AG04449 (cell line): ENCODE measurements at regions not wholly inside any gene's neighbourhood (a gene's known extent, or its start where the extent isn't known, plus 50 kb on each side); places are given as distances from the start of the nearest gene placed in this dataset.
"Not testable (repeated sequence)": the region's sequence is repeated elsewhere in the genome, so short reads cannot be mapped to it uniquely, and the experiment has no call there.

Experiments
- CTCF ChIA-PET: fragments of 350-600 bp; formaldehyde crosslinking; extraction: SDS; loops from one replicate; lab custom pipeline; 2021; ENCODE audit warnings: antibody characterized with exemption; lab: Yijun Ruan, JAX
- POLR2A ChIA-PET: fragments of 400-600, 350-600 bp; formaldehyde crosslinking; extraction: SDS; loops from one replicate; lab custom pipeline; 2020; ENCODE audit warnings: antibody characterized with exemption, inconsistent platforms; lab: Yijun Ruan, JAX
- DNase-seq: peaks from one replicate; pipeline ENCODE4 v3.0.0-alpha.2; 2010; ENCODE audit warnings: low read depth, low spot score
- H3K4me3 ChIP-seq: 2 replicates; pipeline ENCODE4 v1.5.1; 2011; ENCODE audit warnings: low read depth, mild to moderate bottlenecking, control low read depth, low read length
- TF ChIP-seq, protein P1 (sequence below): IDR thresholded peaks from one replicate; pipeline ENCODE4 v1.5.1; 2011; ENCODE audit warnings: mild to moderate bottlenecking, moderate library complexity, low read length, control low read depth, inconsistent platforms; ENCODE audit not compliant: insufficient read depth; ENCODE audit errors: missing control alignments

DNA sequence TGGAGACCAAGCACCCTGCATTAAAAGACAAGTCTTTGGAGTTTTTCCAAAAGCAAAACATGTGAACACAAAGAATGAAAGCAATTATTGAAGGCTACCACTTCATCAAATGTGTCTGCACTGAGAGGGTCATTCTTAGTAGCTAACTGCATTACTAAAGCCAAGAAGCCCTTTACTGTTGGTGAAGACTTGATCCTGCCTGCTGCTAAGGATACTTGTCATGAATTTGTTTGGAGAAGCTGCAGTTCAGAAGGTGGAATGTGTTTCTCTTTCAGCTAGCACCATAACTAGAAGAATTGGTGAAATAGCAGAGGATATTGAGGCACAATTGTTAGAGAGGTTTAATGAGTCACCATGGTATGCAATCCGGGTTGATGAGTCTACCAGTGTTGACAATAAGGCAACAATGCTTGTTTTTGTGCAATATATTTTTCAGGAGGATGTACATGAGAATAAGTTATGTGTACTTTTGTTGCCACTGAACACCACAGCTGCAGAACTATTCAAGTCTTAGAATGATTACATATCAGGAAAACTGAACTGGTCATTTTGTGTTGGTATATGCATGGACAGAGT, 457.3 kb upstream of the ISX start:
- TF ChIP-seq, protein P1, sequence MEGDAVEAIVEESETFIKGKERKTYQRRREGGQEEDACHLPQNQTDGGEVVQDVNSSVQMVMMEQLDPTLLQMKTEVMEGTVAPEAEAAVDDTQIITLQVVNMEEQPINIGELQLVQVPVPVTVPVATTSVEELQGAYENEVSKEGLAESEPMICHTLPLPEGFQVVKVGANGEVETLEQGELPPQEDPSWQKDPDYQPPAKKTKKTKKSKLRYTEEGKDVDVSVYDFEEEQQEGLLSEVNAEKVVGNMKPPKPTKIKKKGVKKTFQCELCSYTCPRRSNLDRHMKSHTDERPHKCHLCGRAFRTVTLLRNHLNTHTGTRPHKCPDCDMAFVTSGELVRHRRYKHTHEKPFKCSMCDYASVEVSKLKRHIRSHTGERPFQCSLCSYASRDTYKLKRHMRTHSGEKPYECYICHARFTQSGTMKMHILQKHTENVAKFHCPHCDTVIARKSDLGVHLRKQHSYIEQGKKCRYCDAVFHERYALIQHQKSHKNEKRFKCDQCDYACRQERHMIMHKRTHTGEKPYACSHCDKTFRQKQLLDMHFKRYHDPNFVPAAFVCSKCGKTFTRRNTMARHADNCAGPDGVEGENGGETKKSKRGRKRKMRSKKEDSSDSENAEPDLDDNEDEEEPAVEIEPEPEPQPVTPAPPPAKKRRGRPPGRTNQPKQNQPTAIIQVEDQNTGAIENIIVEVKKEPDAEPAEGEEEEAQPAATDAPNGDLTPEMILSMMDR = no peak
- ChIA-PET POLR2A (no interaction called here), CTCF (no interaction called here)
- H3K4me3 ChIP-seq = no peak overlapping the region
- no peak for DNase-seq

DNA sequence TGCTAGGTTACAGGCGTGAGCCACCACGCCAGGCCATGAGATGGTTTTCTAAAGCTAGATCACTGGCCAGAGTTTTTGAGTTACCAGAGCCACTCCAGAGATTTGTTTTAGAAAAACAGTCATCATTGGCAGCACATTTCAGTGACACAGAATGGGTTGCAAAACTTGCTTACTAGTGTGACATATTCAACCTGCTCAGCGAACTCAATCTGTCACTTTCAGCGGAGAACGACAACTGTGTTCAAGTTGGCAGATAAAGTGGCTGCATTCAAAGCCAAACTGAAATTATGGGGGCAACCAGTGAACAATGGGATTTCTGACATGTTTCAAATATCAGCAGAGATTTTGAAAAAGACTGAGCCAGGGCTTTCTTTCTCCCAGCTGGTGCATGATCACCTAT, 456.3 kb upstream of the ISX start:
- no peak overlapping the region for H3K4me3 ChIP-seq
- ChIA-PET CTCF (no interaction called here), POLR2A (no interaction called here)
- no peak for DNase-seq
- TF ChIP-seq, protein P1 = no peak

GRCh38 chr22:34620161-34620560, 445.8 kb upstream of the ISX start:
- no peak for DNase-seq
- ChIA-PET CTCF (no interaction called here), POLR2A (no interaction called here)
- TF ChIP-seq, protein P1 = no peak
- no peak overlapping the region for H3K4me3 ChIP-seq

DNA sequence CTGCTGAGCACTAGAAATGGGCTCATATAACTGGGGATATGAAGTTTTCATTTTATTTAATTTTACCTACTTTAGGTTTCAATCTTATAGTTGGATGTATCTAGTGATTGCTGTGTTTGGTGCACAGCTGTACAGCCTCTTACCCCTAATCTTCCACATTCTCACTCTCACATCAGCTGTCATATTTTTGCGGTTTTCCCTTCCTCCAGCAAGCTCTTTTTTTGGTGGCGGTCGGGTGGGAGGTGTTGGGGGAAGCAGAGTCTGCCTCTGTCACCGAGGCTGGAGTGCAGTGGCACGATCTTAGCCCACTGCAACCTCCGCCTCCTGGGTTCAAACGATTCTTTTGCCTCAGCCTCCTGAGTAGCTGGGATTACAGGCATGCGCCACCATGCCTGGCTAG, 445.1 kb upstream of the ISX start:
- CTCF ChIA-PET = no interaction called here
- TF ChIP-seq, protein P1 = no peak
- no peak for DNase-seq
- no peak overlapping the region for H3K4me3 ChIP-seq
- POLR2A ChIA-PET = no interaction called here

- DNase-seq = no peak
- TF ChIP-seq, protein P1 = no peak
- H3K4me3 ChIP-seq = no peak overlapping the region
- ChIA-PET POLR2A (no interaction called here), CTCF (no interaction called here)
These were observed 443.4 kb upstream of the ISX start for GRCh38 chr22:34622602-34623001.

DNA sequence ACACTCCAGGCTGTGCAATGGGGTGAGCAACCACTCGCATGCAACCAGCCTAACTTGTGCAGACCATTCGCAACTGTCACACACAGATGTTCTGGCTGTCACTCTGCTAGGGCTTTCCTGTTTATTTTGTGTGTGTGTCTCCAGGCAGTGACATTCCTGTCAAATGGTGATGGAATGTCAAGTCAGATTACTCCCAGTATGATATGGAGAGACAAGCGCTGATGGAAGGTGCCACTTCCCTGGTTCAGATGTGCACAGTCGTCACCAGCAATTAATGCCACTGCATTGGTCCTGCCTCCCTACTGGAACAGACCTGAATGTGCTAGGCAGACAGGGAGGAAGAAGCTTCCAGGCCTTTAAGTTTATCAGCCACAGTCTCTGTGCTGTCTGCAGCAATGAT, 442.4 kb upstream of the ISX start:
- ChIA-PET POLR2A (no interaction called here), CTCF (no interaction called here)

DNA sequence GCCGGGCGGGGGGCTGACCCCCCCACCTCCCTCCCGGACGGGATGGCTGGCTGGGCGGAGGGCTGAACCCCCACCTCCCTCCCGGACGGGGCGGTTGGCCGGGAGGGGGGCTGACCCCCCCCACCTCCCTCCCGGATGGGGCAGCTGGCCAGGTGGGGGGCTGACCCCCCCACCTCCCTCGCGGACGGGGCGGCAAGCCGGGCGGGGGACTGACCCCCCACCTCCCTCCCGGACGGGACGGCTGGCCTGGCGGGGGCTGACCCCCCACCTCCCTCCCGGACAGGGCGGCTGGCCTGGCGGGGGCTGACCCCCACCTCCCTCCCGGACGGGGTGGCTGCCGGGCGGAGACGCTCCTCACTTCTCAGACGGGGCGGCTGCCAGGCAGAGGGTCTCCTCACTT, 440.1 kb upstream of the ISX start:
- CTCF ChIA-PET, DNase-seq, POLR2A ChIA-PET, H3K4me3 ChIP-seq: not testable (repeated sequence)

More for the DNA sequence above, 442.4 kb upstream of the ISX start:
- TF ChIP-seq, protein P1 = no peak
- no peak for DNase-seq
- H3K4me3 ChIP-seq = no peak overlapping the region
